ENCODE measurements at regions not wholly inside any gene's neighbourhood (a gene's known extent, or its start where the extent isn't known, plus 50 kb on each side); places are given as distances from the start of the nearest gene placed in this dataset.

DNA sequence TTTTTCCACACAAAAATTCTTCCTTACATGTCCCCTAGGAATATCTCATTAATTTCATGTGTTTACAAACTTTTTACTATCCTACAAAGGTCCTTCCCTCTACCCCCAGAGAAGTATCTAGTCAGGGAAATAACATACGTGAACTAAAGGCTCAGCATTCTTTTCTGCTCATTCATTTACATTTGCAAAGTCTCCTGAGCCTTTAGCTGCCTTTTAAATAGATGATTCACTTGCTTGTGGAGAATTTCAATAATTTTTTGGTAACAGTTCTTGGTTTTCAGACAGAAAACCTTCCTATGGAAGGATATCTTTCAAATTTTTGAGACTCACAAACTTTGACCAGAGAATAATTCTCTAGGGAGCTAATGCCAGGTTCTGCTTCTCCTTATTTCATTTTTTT is 81.5 kb upstream of the RMDN2 start:
- TF ChIP-seq, protein P1, sequence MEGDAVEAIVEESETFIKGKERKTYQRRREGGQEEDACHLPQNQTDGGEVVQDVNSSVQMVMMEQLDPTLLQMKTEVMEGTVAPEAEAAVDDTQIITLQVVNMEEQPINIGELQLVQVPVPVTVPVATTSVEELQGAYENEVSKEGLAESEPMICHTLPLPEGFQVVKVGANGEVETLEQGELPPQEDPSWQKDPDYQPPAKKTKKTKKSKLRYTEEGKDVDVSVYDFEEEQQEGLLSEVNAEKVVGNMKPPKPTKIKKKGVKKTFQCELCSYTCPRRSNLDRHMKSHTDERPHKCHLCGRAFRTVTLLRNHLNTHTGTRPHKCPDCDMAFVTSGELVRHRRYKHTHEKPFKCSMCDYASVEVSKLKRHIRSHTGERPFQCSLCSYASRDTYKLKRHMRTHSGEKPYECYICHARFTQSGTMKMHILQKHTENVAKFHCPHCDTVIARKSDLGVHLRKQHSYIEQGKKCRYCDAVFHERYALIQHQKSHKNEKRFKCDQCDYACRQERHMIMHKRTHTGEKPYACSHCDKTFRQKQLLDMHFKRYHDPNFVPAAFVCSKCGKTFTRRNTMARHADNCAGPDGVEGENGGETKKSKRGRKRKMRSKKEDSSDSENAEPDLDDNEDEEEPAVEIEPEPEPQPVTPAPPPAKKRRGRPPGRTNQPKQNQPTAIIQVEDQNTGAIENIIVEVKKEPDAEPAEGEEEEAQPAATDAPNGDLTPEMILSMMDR (IDR thresholded peaks at IDR 0.05; ENCODE audit: low read depth, low read length, missing input control), result no peak
- TF ChIP-seq YY1 (IDR thresholded peaks at IDR 0.05) (no peak), SP1 (IDR thresholded peaks at IDR 0.05) (no peak), TAF1 (conservative IDR thresholded peaks at IDR 0.05) (no peak), JUND (IDR thresholded peaks at IDR 0.05) (no peak)
- TF ChIP-seq, protein P2, sequence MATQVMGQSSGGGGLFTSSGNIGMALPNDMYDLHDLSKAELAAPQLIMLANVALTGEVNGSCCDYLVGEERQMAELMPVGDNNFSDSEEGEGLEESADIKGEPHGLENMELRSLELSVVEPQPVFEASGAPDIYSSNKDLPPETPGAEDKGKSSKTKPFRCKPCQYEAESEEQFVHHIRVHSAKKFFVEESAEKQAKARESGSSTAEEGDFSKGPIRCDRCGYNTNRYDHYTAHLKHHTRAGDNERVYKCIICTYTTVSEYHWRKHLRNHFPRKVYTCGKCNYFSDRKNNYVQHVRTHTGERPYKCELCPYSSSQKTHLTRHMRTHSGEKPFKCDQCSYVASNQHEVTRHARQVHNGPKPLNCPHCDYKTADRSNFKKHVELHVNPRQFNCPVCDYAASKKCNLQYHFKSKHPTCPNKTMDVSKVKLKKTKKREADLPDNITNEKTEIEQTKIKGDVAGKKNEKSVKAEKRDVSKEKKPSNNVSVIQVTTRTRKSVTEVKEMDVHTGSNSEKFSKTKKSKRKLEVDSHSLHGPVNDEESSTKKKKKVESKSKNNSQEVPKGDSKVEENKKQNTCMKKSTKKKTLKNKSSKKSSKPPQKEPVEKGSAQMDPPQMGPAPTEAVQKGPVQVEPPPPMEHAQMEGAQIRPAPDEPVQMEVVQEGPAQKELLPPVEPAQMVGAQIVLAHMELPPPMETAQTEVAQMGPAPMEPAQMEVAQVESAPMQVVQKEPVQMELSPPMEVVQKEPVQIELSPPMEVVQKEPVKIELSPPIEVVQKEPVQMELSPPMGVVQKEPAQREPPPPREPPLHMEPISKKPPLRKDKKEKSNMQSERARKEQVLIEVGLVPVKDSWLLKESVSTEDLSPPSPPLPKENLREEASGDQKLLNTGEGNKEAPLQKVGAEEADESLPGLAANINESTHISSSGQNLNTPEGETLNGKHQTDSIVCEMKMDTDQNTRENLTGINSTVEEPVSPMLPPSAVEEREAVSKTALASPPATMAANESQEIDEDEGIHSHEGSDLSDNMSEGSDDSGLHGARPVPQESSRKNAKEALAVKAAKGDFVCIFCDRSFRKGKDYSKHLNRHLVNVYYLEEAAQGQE (IDR thresholded peaks at IDR 0.05), result no peak
- TF ChIP-seq, protein P3, sequence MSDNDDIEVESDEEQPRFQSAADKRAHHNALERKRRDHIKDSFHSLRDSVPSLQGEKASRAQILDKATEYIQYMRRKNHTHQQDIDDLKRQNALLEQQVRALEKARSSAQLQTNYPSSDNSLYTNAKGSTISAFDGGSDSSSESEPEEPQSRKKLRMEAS (IDR thresholded peaks at IDR 0.05), result no peak
